HepG2 (cell line): ENCODE measurements at regions not wholly inside any gene's neighbourhood (a gene's known extent, or its start where the extent isn't known, plus 50 kb on each side); places are given as distances from the start of the nearest gene placed in this dataset.
A peak's percentile ranks its signal among the peaks of the same experiment; 100 is the strongest.

ENCODE experiments used
- AKAP8 ChIP-seq: sonication (generic); formaldehyde crosslinking; IDR thresholded peaks from 2 replicates; pipeline ENCODE4 v1.5.1; 2020; ENCODE audit warnings: mild to moderate bottlenecking, missing genetic modification reagents
- CHD4 ChIP-seq: fragments of 200-600 bp; sonication (generic); IDR thresholded peaks from 2 replicates; pipeline ENCODE4 v1.7.0; 2017; ENCODE audit warnings: mild to moderate bottlenecking, low read length, borderline replicate concordance
- ELF1 ChIP-seq: sonication (generic); formaldehyde crosslinking; IDR thresholded peaks from 2 replicates; pipeline ENCODE4 v1.4.0; 2020; ENCODE audit warnings: missing genetic modification reagents
- ELF4 ChIP-seq: sonication (generic); formaldehyde crosslinking; IDR thresholded peaks from 2 replicates; pipeline ENCODE4 v1.5.0; 2020; ENCODE audit warnings: missing genetic modification reagents, mild to moderate bottlenecking, moderate library complexity, borderline replicate concordance
- FOXM1 ChIP-seq: sonication (generic); formaldehyde crosslinking; IDR thresholded peaks from 2 replicates; pipeline ENCODE4 v1.5.0; 2020; ENCODE audit warnings: missing genetic modification reagents
- GFI1 ChIP-seq: sonication (generic); formaldehyde crosslinking; IDR thresholded peaks from 2 replicates; pipeline ENCODE4 v1.5.0; 2020; ENCODE audit warnings: missing genetic modification reagents, mild to moderate bottlenecking, borderline replicate concordance
- HDAC2 ChIP-seq: sonication (generic); formaldehyde crosslinking; IDR thresholded peaks from 2 replicates; pipeline ENCODE4 v1.4.0; 2020; ENCODE audit warnings: missing genetic modification reagents
- HDAC6 ChIP-seq: fragments of 200-600 bp; sonication (generic); IDR thresholded peaks from 2 replicates; pipeline ENCODE4 v1.7.0; 2017; ENCODE audit warnings: mild to moderate bottlenecking, antibody characterized with exemption, low read length, low read depth
- HES4 ChIP-seq: sonication (generic); formaldehyde crosslinking; IDR thresholded peaks from 2 replicates; pipeline ENCODE4 v1.9.0; 2021; ENCODE audit warnings: mild to moderate bottlenecking, missing genetic modification reagents, borderline replicate concordance
- HIC2 ChIP-seq: sonication (generic); formaldehyde crosslinking; IDR thresholded peaks from 2 replicates; pipeline ENCODE4 v1.9.0; 2022; ENCODE audit warnings: low read depth, missing genetic modification reagents
- IRX3 ChIP-seq: sonication (generic); formaldehyde crosslinking; IDR thresholded peaks from 2 replicates; pipeline ENCODE4 v1.8.1; 2023; ENCODE audit warnings: mild to moderate bottlenecking, low read depth, missing genetic modification reagents, borderline replicate concordance
- KDM4B ChIP-seq: sonication (generic); formaldehyde crosslinking; IDR thresholded peaks from 2 replicates; pipeline ENCODE4 v1.4.0; 2020; ENCODE audit warnings: missing genetic modification reagents
- MXI1 ChIP-seq: IDR thresholded peaks from 3 replicates; pipeline ENCODE4 v1.6.1; 2012; ENCODE audit warnings: low read depth, low read length, inconsistent platforms, borderline replicate concordance
- NR2F1 ChIP-seq, 2 experiments: fragments of 450-650 bp in 1 of 2; formaldehyde crosslinking in 1 of 2; IDR thresholded peaks; 2 replicates each; pipeline versions ENCODE4 v1.5.0 to v1.6.1; 2016 to 2020; ENCODE audit warnings: mild to moderate bottlenecking in 1 of 2, missing compliant biosample characterization in 1 of 2, missing genetic modification reagents in 1 of 2, moderate library complexity in 1 of 2
- NR3C1 ChIP-seq: sonication (generic); formaldehyde crosslinking; IDR thresholded peaks from 2 replicates; pipeline ENCODE4 v1.4.0; 2020; ENCODE audit warnings: missing genetic modification reagents
- RERE ChIP-seq: IDR thresholded peaks from 2 replicates; pipeline ENCODE4 v1.6.1; 2016; ENCODE audit warnings: low read depth, missing genetic modification reagents, missing compliant biosample characterization
- SIN3A ChIP-seq: IDR thresholded peaks from 2 replicates; pipeline ENCODE4 v1.6.1; 2011; ENCODE audit warnings: low read depth, mild to moderate bottlenecking, control low read depth, low read length, borderline replicate concordance
- SP1 ChIP-seq, 2 experiments: fragments of 450-650 bp in 1 of 2; sonication (generic) in 1 of 2; formaldehyde crosslinking in 1 of 2; IDR thresholded peaks; 2 replicates each; pipeline versions ENCODE4 v1.4.0 to v1.6.1; 2016 to 2020; ENCODE audit warnings: missing genetic modification reagents in 1 of 2
- SRF ChIP-seq: IDR thresholded peaks from 2 replicates; pipeline ENCODE4 v1.6.1; 2011; ENCODE audit warnings: mild to moderate bottlenecking, low read depth, low read length, moderate library complexity
- ZBTB38 ChIP-seq: sonication (generic); formaldehyde crosslinking; IDR thresholded peaks from 2 replicates; pipeline ENCODE4 v1.5.1; 2020; ENCODE audit warnings: mild to moderate bottlenecking, missing genetic modification reagents
- ZNF329 ChIP-seq: sonication (generic); formaldehyde crosslinking; IDR thresholded peaks from 2 replicates; pipeline ENCODE4 v1.9.0; 2021; ENCODE audit warnings: low read depth, mild to moderate bottlenecking, missing genetic modification reagents
- ZNF460 ChIP-seq: sonication (generic); formaldehyde crosslinking; IDR thresholded peaks from 2 replicates; pipeline ENCODE4 v1.5.1; 2020; ENCODE audit warnings: missing genetic modification reagents, mild to moderate bottlenecking, borderline replicate concordance
- TF ChIP-seq, protein P1 (sequence below): sonication (generic); formaldehyde crosslinking; IDR thresholded peaks from 2 replicates; pipeline ENCODE4 v1.8.1; 2023; ENCODE audit warnings: mild to moderate bottlenecking, missing genetic modification reagents

- TF ChIP-seq ELF4 (CRISPR knock-in tag) (no peak), IRX3 (CRISPR knock-in tag) (no peak), HIC2 (CRISPR knock-in tag) (0 out of 2 replicates have a peak, but pooled peaks have one; percentile 4), AKAP8 (no peak), CHD4 (no peak), RERE (CRISPR knock-in tag) (0 out of 2 replicates have a peak, but pooled peaks have one; percentile 44), ELF1 (CRISPR knock-in tag) (peak; percentile 24; the same call in 1 of the 2 replicates), MXI1 (no peak; the same call in 2 of the 3 replicates), ZBTB38 (CRISPR knock-in tag) (no peak), ZNF329 (CRISPR knock-in tag) (no peak), FOXM1 (CRISPR knock-in tag) (no peak), HDAC2 (CRISPR knock-in tag) (peak; percentile 89), KDM4B (CRISPR knock-in tag) (no peak), GFI1 (CRISPR knock-in tag) (peak; percentile 49; the same call in 1 of the 2 replicates), NR2F1 (CRISPR knock-in tag; IDR thresholded peaks at IDR 0.05) (peak in 1 of 2 experiments; percentile 40; a peak in 1 of 4 replicates), HDAC6 (no peak), SP1 (IDR thresholded peaks at IDR 0.05) (no peak), SP1 (CRISPR knock-in tag; IDR thresholded peaks at IDR 0.05) (0 out of 2 replicates have a peak, but pooled peaks have one; percentile 21), SIN3A (no peak), SRF (no peak), HES4 (CRISPR knock-in tag) (no peak), NR3C1 (CRISPR knock-in tag) (no peak), ZNF460 (CRISPR knock-in tag) (no peak)
- TF ChIP-seq, protein P1, sequence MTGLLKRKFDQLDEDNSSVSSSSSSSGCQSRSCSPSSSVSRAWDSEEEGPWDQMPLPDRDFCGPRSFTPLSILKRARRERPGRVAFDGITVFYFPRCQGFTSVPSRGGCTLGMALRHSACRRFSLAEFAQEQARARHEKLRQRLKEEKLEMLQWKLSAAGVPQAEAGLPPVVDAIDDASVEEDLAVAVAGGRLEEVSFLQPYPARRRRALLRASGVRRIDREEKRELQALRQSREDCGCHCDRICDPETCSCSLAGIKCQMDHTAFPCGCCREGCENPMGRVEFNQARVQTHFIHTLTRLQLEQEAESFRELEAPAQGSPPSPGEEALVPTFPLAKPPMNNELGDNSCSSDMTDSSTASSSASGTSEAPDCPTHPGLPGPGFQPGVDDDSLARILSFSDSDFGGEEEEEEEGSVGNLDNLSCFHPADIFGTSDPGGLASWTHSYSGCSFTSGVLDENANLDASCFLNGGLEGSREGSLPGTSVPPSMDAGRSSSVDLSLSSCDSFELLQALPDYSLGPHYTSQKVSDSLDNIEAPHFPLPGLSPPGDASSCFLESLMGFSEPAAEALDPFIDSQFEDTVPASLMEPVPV = no peak
Measured at GRCh38 chr2:8611700-8612099, 70.2 kb upstream of the ID2 start (continued).
